IMR-90 (cell line): ENCODE measurements at regions not wholly inside any gene's neighbourhood (a gene's known extent, or its start where the extent isn't known, plus 50 kb on each side); places are given as distances from the start of the nearest gene placed in this dataset.

Experiments used
- ATAC-seq: fragments of 200-7000 bp; cut with Tn5 transposase; 2 replicates; pipeline ENCODE4 v1.9.1; 2020; ENCODE audit warnings: low read depth, mild to moderate bottlenecking, moderate library complexity
- BruUV-seq: library from RNA; stranded (reverse); fragments of 400-500 nt; replicated peaks from 2 replicates; lab custom pipeline; 2021; lab: Mats Ljungman, UMichigan
- CTCF ChIA-PET: fragments of 300-600 bp; formaldehyde crosslinking; extraction: SDS; loops from one replicate; lab custom pipeline; 2021; ENCODE audit warnings: antibody characterized with exemption; lab: Yijun Ruan, JAX
- POLR2A ChIA-PET: fragments of 300-600 bp; sonication (Branson Sonifier 250); formaldehyde crosslinking; loops from one replicate; lab custom pipeline; 2022; ENCODE audit warnings: antibody characterized with exemption; ENCODE audit not compliant: unreplicated experiment; lab: Charles Lee
- DNase-seq: peaks from one replicate; pipeline ENCODE4 v3.0.0; 2013
- H2AFZ ChIP-seq: replicated peaks from 2 replicates; pipeline ENCODE3; 2013; ENCODE audit warnings: low read length, mild to moderate bottlenecking; ENCODE audit not compliant: poor library complexity
- H2AK5ac ChIP-seq: 2 replicates; pipeline ENCODE4 v1.6.1; 2013; ENCODE audit warnings: low read depth, low read length, inconsistent platforms
- H2AK9ac ChIP-seq: replicated peaks from 2 replicates; pipeline ENCODE3; 2013; ENCODE audit warnings: mild to moderate bottlenecking, low read depth, low read length, moderate library complexity; ENCODE audit not compliant: poor library complexity
- H2BK120ac ChIP-seq: 2 replicates; pipeline ENCODE4 v1.6.1; 2013; ENCODE audit warnings: low read depth, low read length, inconsistent platforms
- H2BK15ac ChIP-seq: 3 replicates; pipeline ENCODE4 v1.6.1; 2013; ENCODE audit warnings: low read depth, low read length, inconsistent platforms
- H2BK20ac ChIP-seq: 2 replicates; pipeline ENCODE4 v1.6.1; 2013; ENCODE audit warnings: low read depth, mild to moderate bottlenecking, inconsistent platforms, low read length, moderate library complexity
- H2BK5ac ChIP-seq: 2 replicates; pipeline ENCODE4 v1.6.1; 2013; ENCODE audit warnings: mild to moderate bottlenecking, low read depth, low read length, inconsistent platforms; ENCODE audit not compliant: poor library complexity, severe bottlenecking
- H3K14ac ChIP-seq: replicated peaks from 2 replicates; pipeline ENCODE4 v1.6.1; 2013; ENCODE audit warnings: low read depth, low read length, inconsistent platforms
- H3K18ac ChIP-seq: 2 replicates; pipeline ENCODE4 v1.6.1; 2013; ENCODE audit warnings: low read depth, low read length, control low read depth
- H3K23ac ChIP-seq: 2 replicates; pipeline ENCODE4 v1.6.1; 2013; ENCODE audit warnings: low read depth, low read length, inconsistent platforms
- H3K27ac ChIP-seq: 2 replicates; pipeline ENCODE4 v1.5.1; 2013; ENCODE audit warnings: mild to moderate bottlenecking, control low read depth, low read length; ENCODE audit not compliant: insufficient read depth
- H3K27me3 ChIP-seq: 2 replicates; pipeline ENCODE4 v1.6.1; 2013; ENCODE audit warnings: low read length; ENCODE audit not compliant: control insufficient read depth, insufficient read depth
- H3K36me3 ChIP-seq: 2 replicates; pipeline ENCODE4 v1.6.1; 2013; ENCODE audit warnings: low read length, mixed read lengths; ENCODE audit not compliant: control insufficient read depth, insufficient read depth
- H3K4ac ChIP-seq: 2 replicates; pipeline ENCODE4 v1.6.1; 2013; ENCODE audit warnings: low read depth, low read length, inconsistent platforms
- H3K4me1 ChIP-seq: 2 replicates; pipeline ENCODE4 v1.6.1; 2013; ENCODE audit warnings: low read length, mixed read lengths; ENCODE audit not compliant: control insufficient read depth, insufficient read depth
- H3K4me2 ChIP-seq: 2 replicates; pipeline ENCODE4 v1.6.1; 2013; ENCODE audit warnings: low read depth, mild to moderate bottlenecking, control low read depth, low read length, moderate library complexity
- H3K4me3 ChIP-seq: 2 replicates; pipeline ENCODE4 v1.5.1; 2013; ENCODE audit warnings: low read depth, mild to moderate bottlenecking, control low read depth, low read length, moderate library complexity; ENCODE audit not compliant: insufficient read depth
- H3K56ac ChIP-seq: 2 replicates; pipeline ENCODE4 v1.6.1; 2013; ENCODE audit warnings: low read length, inconsistent platforms; ENCODE audit not compliant: insufficient read depth; ENCODE audit errors: extremely low read depth
- H3K79me1 ChIP-seq, 2 experiments: 2 replicates each; pipeline ENCODE4 v1.6.1; 2013; ENCODE audit warnings: low read length in 2 of 2, inconsistent platforms in 1 of 2, low read depth in 1 of 2
- H3K9ac ChIP-seq: 2 replicates; pipeline ENCODE4 v1.6.1; 2013; ENCODE audit warnings: low read depth, low read length, control low read depth
- H3K9me1 ChIP-seq: 2 replicates; pipeline ENCODE4 v1.6.1; 2013; ENCODE audit warnings: low read length, inconsistent platforms; ENCODE audit not compliant: insufficient read depth
- H3K9me3 ChIP-seq: 2 replicates; pipeline ENCODE4 v1.6.1; 2013; ENCODE audit warnings: low read length; ENCODE audit not compliant: control insufficient read depth, insufficient read depth
- H4K20me1 ChIP-seq: 2 replicates; pipeline ENCODE4 v1.6.1; 2013; ENCODE audit warnings: low read length, inconsistent platforms; ENCODE audit not compliant: insufficient read depth
- H4K5ac ChIP-seq: 2 replicates; pipeline ENCODE4 v1.6.1; 2013; ENCODE audit warnings: mild to moderate bottlenecking, low read depth, low read length, control low read depth
- H4K8ac ChIP-seq, 2 experiments: 2 replicates each; pipeline ENCODE4 v1.6.1; 2013; ENCODE audit warnings: low read depth in 2 of 2, low read length in 2 of 2, control low read depth in 1 of 2, inconsistent platforms in 1 of 2
- H4K91ac ChIP-seq: 2 replicates; pipeline ENCODE4 v1.6.1; 2013; ENCODE audit warnings: low read depth, low read length, inconsistent platforms; ENCODE audit not compliant: insufficient read depth
- BHLHE40 ChIP-seq: fragments of 150-350 bp; IDR thresholded peaks from 2 replicates; pipeline ENCODE4 v1.6.1; 2016; ENCODE audit warnings: mild to moderate bottlenecking, low read depth, low read length
- MAFK ChIP-seq: IDR thresholded peaks from 2 replicates; pipeline ENCODE4 v1.6.1; 2012; ENCODE audit warnings: low read depth, low read length, improper control_type of control experiment
- MXI1 ChIP-seq: IDR thresholded peaks from 2 replicates; pipeline ENCODE4 v1.6.1; 2012; ENCODE audit warnings: low read depth, mild to moderate bottlenecking, low read length, moderate library complexity, borderline replicate concordance
- POLR2A ChIP-seq: IDR thresholded peaks from 2 replicates; pipeline ENCODE4 v1.6.1; 2012; ENCODE audit warnings: mild to moderate bottlenecking, low read depth, low read length
- RCOR1 ChIP-seq: IDR thresholded peaks from 2 replicates; pipeline ENCODE4 v1.6.1; 2012; ENCODE audit warnings: mild to moderate bottlenecking, low read length, improper control_type of control experiment; ENCODE audit not compliant: insufficient replicate concordance
- dilution Hi-C: fragments of 300-500 bp; cut with HindIII; formaldehyde crosslinking; loops from one replicate; pipeline ENCODE4 v1.14.3; 2018; ENCODE audit warnings: low sequenced_read_pairs; ENCODE audit not compliant: unreplicated experiment
- in situ Hi-C: fragments of 300-500 bp; cut with MboI; formaldehyde crosslinking; loops from 3 replicates; pipeline ENCODE4 v1.14.3; 2019; ENCODE audit warnings: low sequenced_read_pairs, inconsistent platforms, mixed read lengths
- intact Hi-C: fragments of 100-400 bp; cut with micrococcal nuclease; formaldehyde crosslinking; loops from 2 replicates; pipeline ENCODE4 v1.10.0; 2022
- TF ChIP-seq, protein P1 (sequence below): fragments of 150-350 bp; IDR thresholded peaks from 2 replicates; pipeline ENCODE4 v1.6.1; 2017; ENCODE audit warnings: mild to moderate bottlenecking, antibody characterized with exemption, low read length, low read depth
- TF ChIP-seq, protein P2 (sequence below): conservative IDR thresholded peaks from 2 replicates; pipeline ENCODE4 v1.5.1; 2012; ENCODE audit warnings: mild to moderate bottlenecking, low read depth, low read length, improper control_type of control experiment

GRCh38 chr11:87490671-87491070 is 452.9 kb downstream of the TMEM135 start:
- H2AK9ac ChIP-seq: no peak overlapping the region
- in situ Hi-C loops: no loop called here

More at GRCh38 chr11:87490671-87491070, 452.9 kb downstream of the TMEM135 start:
- Histone ChIP-seq H3K4ac (no peak overlapping the region), H2BK120ac (no peak overlapping the region), H3K4me1 (peaks cover 1% of the 10 kb centered on the region; the same call in 1 of the 2 replicates), H4K5ac (no peak overlapping the region), H3K23ac (no peak overlapping the region), H3K36me3 (no peaks in the 10 kb centered on the region), H2AK5ac (no peak overlapping the region), H3K56ac (no peak overlapping the region), H2BK15ac (no peak overlapping the region), H3K4me2 (no peak overlapping the region), H4K20me1 (no peaks in the 10 kb centered on the region), H3K27me3 (no peaks in the 10 kb centered on the region), H2BK20ac (no peak overlapping the region), H2AFZ (no peak overlapping the region), H3K9ac (no peak overlapping the region), H3K4me3 (no peak overlapping the region), H4K91ac (no peak overlapping the region), H4K8ac (no peak overlapping the region), H3K14ac (no peak overlapping the region), H2BK5ac (no peak overlapping the region), H3K9me3 (no peaks in the 10 kb centered on the region), H3K9me1 (no peaks in the 10 kb centered on the region), H3K27ac (no peak overlapping the region), H3K18ac (no peak overlapping the region), H3K79me1 (no peaks in the 10 kb centered on the region)
- no TSS peak for BruUV-seq
- intact Hi-C loops (no loop called here), dilution Hi-C loops (no loop called here)
- DNase-seq (no peak), ATAC-seq (no peak)
- TF ChIP-seq RCOR1: no peak
- no peak for TF ChIP-seq POLR2A
- no peak for TF ChIP-seq BHLHE40
- TF ChIP-seq, protein P1, sequence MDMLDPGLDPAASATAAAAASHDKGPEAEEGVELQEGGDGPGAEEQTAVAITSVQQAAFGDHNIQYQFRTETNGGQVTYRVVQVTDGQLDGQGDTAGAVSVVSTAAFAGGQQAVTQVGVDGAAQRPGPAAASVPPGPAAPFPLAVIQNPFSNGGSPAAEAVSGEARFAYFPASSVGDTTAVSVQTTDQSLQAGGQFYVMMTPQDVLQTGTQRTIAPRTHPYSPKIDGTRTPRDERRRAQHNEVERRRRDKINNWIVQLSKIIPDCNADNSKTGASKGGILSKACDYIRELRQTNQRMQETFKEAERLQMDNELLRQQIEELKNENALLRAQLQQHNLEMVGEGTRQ: no peak
- no peak for TF ChIP-seq MAFK
- TF ChIP-seq MXI1: no peak
- TF ChIP-seq, protein P2, sequence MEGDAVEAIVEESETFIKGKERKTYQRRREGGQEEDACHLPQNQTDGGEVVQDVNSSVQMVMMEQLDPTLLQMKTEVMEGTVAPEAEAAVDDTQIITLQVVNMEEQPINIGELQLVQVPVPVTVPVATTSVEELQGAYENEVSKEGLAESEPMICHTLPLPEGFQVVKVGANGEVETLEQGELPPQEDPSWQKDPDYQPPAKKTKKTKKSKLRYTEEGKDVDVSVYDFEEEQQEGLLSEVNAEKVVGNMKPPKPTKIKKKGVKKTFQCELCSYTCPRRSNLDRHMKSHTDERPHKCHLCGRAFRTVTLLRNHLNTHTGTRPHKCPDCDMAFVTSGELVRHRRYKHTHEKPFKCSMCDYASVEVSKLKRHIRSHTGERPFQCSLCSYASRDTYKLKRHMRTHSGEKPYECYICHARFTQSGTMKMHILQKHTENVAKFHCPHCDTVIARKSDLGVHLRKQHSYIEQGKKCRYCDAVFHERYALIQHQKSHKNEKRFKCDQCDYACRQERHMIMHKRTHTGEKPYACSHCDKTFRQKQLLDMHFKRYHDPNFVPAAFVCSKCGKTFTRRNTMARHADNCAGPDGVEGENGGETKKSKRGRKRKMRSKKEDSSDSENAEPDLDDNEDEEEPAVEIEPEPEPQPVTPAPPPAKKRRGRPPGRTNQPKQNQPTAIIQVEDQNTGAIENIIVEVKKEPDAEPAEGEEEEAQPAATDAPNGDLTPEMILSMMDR: no peak
- CTCF ChIA-PET: interaction anchor here (0.6 to 1.3 kb wide), 2 partner anchors 9 to 28 kb away, joined by 3 read pairs; no protein-coding TSS in a partner anchor
- POLR2A ChIA-PET: no interaction called here
